GM18508 (cell line): ENCODE measurements at regions not wholly inside any gene's neighbourhood (a gene's known extent, or its start where the extent isn't known, plus 50 kb on each side); places are given as distances from the start of the nearest gene placed in this dataset.

ENCODE experiments used
- ATAC-seq: cut with Tn5 transposase; IDR thresholded peaks from one replicate; pipeline ENCODE4 v1.9.1; 2021; ENCODE audit warnings: moderate number of reproducible peaks; ENCODE audit not compliant: insufficient read depth, unreplicated experiment

DNA sequence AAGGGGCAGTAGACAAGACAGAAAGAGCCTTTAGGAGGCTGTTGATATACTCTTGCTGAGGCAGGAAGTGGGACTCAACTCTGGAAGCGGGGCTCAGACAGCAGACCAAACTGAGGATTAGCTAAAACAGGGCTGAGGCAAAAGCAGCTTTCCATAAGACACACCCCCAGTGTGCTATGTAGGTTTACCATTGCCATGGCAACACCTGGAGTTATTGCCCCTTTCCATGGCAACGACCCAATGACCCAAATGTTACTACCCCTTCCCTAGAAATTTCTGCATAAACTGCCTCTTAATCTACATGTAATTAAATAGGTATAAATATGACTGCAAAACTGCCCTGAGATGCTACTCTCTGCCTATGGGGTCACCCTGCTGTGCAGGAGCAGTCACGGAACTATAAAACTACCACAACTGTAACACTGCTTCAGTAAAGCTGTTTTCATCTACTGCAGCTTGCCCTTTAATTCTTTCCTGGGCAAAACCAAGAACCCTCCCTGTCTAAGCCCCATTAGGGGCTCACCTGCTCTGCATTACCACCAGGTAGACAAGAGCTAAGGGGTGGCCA lies 348.4 kb upstream of the PODXL start:
- ATAC-seq: no peak

GRCh38 chr7:131903315-131903714 lies 346.9 kb upstream of the PODXL start:
- no peak for ATAC-seq

GRCh38 chr7:131900785-131901287 lies 344.4 kb upstream of the PODXL start:
- no peak for ATAC-seq

DNA sequence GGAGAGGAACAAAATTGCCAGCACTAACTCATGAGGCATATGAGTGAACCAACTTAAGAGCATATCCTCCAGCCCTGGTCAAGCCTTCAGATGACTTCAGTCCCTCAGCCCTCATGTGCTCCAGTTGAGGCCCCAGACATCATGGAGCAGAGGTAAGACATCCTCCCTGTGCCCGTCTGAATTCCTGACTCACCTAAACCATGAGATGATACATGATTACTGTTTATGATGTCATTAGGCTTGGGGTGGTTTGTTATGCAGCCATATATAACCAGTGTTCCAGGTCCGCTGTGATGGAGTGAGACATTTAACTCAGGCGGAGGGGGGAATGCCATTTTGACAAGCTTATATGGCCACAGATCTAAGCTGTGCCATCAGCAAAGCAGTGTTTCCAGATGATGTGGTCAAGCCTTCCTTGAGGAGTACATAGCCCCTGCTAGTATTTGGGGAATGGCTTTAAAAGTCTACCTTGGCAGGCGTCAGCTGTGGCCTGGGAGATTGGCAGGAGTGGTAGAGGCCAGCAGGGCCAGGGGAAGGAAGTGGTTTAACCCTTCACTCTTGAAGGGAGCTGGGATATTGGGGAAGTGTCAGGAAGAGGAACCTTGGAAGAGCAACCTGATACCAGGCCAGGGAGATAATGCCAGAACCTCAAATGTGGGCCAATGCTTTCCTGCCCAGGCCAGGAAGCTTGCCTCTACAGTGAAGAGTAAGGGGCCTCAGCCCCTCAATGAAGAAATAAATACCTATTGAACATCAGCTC lies 343.0 kb upstream of the PODXL start:
- ATAC-seq: no peak

GRCh38 chr7:131898418-131898817 lies 342.0 kb upstream of the PODXL start:
- no peak for ATAC-seq

- no peak for ATAC-seq
Measured at GRCh38 chr7:131897790-131898165, 341.4 kb upstream of the PODXL start.

DNA sequence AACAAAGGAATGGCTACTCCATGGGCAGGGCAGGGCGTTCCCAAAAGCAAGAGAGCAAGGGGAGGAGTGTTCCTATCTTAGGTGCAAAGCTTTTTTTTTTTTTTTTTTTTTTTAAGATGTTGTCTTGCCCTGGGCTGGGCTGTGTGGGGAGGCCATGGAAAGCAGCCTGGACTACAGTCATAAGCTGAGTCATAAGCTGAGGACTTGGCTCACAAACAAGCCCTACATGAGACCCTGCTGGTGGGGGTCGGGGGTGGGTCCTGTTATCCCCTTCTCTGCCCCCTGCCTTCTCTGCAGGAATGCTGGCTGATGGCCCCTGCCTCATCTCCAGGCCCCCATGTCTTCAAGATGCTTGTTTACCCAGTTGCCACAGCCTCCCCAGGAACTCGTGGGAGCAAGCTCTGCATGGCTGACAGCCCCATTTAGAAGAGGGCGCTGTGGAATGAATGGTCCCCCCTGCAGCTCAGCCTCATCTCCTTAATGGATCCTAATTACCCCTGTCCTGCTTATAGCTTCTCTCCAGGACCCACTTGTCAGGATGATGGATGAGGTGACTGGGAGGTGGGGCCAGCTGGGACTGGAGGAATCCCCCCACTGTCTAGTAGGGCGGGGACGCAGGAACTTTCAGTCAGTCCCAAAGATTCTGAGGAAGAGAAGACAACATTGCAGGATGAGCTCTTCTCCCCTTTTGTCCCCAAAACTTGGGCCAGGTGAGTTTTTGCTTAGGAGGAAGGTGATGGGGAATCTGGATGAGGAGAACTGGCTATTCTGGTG lies 340.8 kb upstream of the PODXL start:
- ATAC-seq: no peak

GRCh38 chr7:131896165-131896863 lies 339.9 kb upstream of the PODXL start:
- no peak for ATAC-seq

DNA sequence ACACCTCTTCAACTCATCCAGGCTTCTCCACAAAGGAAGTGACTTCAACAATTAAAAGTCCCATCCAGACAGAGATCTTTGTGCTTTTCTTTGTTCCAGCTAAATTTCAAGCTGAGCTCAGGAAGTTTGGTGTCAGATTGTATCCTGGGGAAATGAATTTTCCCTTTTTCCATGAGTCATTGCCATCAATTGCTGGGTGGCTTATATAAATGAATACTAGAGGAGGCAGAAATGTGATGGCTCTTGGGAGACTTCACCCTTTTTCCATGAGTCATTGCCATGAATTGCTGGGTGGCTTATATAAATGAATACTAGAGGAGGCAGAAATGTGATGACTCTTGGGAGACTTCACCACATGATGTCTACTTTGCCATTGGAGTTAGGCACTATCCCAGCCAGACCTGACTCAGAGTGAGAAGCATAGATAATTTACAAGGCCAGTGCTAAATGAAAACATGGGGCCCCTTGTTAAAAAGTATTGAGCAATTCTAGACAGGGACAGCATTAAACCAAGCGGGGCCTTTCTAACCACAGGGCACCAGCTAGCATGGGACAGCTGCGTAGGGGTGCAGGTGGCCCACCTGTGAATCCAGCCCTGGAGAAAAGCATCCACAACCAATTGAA lies 339.2 kb upstream of the PODXL start:
- ATAC-seq: no peak

GRCh38 chr7:131893631-131894340 lies 337.4 kb upstream of the PODXL start:
- no peak for ATAC-seq

DNA sequence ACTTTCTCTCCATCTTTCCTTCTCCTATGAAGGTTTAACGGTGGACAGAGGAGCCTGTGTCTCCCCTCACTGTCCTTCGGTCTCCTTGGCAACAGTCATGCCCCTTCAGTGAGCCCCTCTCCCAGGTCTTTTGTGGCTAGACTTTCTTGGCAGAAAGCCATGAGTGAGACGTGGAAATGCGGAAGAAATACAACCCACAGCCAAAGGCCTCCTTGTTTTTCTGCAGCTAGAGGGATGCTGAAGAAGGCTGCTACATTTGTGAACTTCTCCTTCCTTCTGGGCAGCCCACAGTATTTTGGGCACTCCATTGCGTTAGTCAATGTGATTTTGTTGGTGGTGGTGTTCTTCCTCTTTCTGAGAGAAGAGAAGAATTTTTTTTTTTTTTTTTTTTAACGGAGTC lies 333.7 kb upstream of the PODXL start:
- no peak for ATAC-seq

DNA sequence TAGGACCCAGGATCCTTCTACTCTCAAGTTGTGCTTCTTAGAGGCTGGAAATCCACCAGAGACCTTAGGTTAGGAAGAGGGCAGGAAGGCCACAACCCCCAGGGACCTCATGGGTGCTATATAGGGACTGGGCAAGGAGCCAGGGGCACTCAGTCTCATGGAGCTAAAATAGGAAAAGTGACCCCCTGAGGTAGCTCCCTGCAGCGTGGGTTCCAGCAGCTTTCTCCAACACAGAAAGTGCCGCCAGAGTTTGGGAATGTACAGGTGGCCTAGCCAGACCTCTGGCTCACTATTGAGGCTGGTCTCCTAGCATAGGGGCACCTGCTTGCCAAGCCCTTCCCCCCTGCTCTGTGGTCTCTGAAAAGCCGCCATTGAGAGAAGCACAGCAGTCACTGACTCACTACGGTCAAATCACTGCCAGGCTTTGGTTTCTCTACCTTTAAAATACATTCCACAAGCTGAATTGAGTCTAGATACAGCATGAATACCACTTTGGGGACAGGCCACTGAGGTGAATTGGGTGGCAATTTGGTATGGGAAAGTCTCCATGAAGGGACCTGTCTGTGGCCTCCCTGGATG lies 333.2 kb upstream of the PODXL start:
- ATAC-seq: no peak

- no peak for ATAC-seq
Measured at GRCh38 chr7:131883769-131884168, 327.3 kb upstream of the PODXL start.

GRCh38 chr7:131883196-131883595 lies 326.8 kb upstream of the PODXL start:
- no peak for ATAC-seq

GRCh38 chr7:131882321-131882720 lies 325.9 kb upstream of the PODXL start:
- no peak for ATAC-seq

DNA sequence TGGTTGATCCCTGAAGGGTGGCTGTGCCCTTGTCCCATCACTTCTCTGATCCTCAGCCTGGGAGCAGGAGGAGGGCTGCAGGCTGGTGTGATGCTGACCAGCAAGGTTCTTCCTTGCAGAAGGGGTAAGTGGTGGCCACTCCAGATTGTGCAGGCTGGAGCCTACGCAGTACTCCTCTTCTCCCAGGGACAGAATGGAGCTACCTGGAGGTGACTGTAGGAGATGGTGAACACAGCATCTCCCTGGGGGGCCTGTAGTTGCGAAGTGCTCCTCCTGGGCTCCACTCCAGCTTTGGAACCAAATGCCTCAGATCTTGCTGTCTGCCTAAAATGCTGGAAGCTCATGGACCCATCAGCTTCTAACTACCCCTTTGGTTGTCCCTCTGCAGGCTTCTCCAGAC lies 323.6 kb upstream of the PODXL start:
- no peak for ATAC-seq

DNA sequence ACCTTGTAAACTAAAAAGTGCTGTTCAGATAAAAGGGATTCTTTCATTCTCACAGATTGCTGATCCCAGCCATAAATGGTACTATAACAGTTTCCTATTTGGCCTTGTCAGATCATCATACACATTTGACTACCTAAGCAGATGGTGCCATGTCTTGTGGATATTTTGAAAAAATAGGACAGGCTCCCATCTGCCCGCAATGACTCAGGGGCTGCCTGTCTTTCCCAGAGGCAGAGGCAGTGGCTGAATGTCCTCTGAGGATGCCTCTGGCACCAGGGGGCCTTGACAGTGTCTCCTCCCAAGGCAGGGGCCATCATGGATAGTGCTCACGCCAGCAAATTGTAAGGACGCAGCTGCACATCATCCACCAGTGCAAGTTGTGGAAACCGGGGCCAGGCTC lies 323.0 kb upstream of the PODXL start:
- ATAC-seq: no peak

- ATAC-seq: no peak
Measured at GRCh38 chr7:131878777-131879176, 322.3 kb upstream of the PODXL start.

DNA sequence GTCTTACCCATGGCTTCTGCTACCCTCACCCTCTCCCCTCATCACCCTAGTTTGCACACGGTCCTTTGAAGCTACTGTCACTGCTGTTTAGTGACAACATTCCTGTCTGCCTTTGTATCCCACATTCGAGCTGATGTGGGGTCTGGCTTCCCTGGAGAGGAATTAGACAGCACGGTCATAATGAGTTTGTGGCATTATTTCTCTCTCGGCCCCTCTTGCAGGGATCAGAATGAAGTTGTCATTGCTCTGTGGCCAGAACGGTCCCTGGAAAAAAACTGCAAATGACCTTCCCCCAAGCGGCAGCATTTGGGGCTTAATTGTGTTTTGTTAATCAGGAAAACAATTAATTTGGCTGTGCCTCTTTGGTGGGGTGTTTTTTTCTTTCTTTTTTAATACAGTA lies 317.2 kb upstream of the PODXL start:
- ATAC-seq: no peak
